22Rv1 (cell line): ENCODE measurements at regions not wholly inside any gene's neighbourhood (a gene's known extent, or its start where the extent isn't known, plus 50 kb on each side); places are given as distances from the start of the nearest gene placed in this dataset.
A peak's percentile ranks its signal among the peaks of the same experiment; 100 is the strongest.

ENCODE experiments used
- H3K27ac ChIP-seq: fragments of 450-650 bp; 2 replicates; pipeline ENCODE4 v1.5.1; 2017
- ZFX ChIP-seq: fragments of 450-650 bp; IDR thresholded peaks from 2 replicates; pipeline ENCODE4 v1.6.1; 2017; ENCODE audit warnings: antibody characterized with exemption, borderline replicate concordance
- TF ChIP-seq, protein P1 (sequence below): fragments of 450-650 bp; IDR thresholded peaks from 2 replicates; pipeline ENCODE4 v1.5.1; 2017; ENCODE audit warnings: mild to moderate bottlenecking

DNA sequence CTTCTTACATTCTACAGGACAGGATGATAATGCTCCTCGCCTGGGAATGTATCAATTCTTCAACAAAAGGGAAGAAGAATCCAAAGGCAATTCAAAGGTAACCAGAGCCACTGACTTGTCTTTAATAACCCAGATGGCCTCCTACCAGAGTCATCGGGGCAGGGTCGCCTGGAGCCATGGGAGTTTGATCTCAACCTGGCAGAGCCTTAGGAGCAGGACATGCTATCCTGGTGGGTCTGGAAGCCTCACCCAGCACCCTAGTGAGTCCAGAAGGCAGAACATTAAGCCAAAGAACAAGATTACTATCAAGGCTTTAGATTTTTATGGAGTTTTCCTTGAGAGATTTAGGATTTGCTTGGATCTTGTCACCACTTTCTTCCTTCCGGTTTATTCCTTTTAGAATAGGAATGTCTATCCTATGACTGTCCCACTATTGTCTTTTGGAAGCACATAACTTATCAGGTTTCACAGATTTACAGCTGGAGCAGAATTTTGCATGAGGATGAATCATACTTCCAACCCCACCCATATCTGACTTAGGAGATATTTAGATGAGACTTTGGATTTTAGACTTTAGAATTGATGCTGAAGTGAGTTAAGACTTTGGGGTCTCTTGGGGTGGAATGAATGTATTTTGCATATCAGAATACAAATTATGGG is 330.3 kb upstream of the GOLIM4 start:
- TF ChIP-seq, protein P1, sequence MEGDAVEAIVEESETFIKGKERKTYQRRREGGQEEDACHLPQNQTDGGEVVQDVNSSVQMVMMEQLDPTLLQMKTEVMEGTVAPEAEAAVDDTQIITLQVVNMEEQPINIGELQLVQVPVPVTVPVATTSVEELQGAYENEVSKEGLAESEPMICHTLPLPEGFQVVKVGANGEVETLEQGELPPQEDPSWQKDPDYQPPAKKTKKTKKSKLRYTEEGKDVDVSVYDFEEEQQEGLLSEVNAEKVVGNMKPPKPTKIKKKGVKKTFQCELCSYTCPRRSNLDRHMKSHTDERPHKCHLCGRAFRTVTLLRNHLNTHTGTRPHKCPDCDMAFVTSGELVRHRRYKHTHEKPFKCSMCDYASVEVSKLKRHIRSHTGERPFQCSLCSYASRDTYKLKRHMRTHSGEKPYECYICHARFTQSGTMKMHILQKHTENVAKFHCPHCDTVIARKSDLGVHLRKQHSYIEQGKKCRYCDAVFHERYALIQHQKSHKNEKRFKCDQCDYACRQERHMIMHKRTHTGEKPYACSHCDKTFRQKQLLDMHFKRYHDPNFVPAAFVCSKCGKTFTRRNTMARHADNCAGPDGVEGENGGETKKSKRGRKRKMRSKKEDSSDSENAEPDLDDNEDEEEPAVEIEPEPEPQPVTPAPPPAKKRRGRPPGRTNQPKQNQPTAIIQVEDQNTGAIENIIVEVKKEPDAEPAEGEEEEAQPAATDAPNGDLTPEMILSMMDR: no peak
- TF ChIP-seq ZFX: no peak
- H3K27ac ChIP-seq: no peak overlapping the region

DNA sequence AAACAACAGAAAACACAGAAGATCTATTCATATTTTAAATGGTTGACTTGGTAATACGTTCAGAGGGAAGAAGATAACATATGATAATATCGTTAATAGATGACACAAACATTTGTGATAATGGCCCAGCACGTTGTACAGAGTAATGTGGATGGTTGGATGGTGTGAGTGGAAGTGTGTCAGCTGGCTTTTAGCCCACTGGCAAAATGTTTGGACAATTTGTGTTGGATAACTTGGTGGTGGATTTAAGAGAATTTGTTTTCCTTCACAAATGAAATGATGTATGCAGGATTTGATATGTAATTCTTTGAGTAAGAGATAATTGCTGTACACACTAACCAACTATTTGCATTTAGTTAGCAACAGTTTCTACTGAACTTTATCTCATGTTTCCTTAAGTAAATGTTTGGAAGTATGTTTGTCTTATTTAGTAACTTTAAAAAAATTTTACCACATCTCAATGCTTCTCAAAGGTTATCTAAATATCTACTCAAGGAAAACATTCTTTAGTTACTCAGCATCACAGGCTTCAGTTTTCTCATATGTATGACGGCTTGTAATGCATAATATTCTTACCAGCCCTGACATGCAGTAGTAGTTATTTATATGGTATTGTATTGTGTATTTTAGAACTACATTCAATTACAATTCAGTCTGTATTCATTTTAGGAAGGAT is 328.5 kb upstream of the GOLIM4 start:
- peak overlapping the region; percentile 37 for H3K27ac ChIP-seq

DNA sequence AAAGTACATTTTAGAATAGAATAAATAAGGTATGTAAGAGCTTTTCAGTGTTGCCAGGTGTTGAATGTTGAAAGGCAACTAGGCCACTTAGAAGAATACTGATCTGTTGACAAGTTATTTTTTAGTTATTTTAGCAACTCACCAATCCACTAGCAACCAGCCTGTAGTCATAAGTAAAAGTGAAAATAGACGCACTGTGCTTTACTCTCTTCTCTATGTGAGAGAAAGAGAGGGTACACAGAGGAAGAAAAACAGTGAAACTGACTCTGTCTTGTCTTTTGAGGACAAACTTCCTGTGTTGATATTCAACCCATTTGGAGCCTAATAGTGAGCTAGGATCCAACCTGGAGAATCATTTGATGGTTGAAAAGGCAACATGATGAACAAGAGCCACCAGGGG is 327.1 kb upstream of the GOLIM4 start:
- TF ChIP-seq, protein P1: no peak
- no peak for TF ChIP-seq ZFX
- H3K27ac ChIP-seq: no peak overlapping the region

More for the DNA sequence above, 328.5 kb upstream of the GOLIM4 start:
- TF ChIP-seq, protein P1: no peak
- no peak for TF ChIP-seq ZFX

DNA sequence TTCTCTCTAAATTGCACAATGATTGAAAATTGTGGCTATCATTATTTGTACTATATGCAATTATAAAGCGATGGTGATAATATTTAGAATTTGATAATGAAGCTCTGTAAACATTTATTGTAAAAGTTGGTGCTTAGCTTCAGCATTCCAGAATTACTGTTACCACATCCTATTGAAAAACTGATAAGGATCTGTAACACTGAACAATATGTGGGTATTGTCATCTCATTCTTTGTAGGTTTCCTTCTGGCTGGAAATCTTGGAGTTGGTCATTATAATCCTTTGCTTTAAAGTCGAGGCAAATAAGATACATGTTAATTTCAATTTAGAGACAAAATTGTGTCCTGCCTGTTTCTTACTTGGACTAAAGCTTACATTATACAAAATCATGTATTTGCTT is 323.4 kb upstream of the GOLIM4 start:
- TF ChIP-seq ZFX: no peak
- TF ChIP-seq, protein P1: no peak
- H3K27ac ChIP-seq: no peak overlapping the region

DNA sequence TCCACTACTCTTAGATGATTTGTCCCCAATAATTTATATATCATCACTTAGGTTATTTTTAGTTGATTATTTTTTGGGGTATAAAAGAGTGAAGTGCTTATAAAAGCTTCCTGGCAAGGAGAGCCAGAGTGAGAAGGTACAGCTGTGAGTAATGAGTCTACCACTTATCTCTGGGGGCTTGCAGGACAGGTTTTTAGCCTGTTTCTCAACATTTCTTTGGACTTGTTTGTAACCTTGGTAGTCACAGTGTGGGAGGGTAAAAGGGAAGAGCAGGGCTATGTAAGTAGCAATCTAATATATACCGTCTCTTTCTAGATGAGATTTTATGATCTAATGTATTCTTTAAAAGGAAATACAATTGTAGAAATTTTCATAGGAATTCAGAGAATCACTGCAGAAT is 321.3 kb upstream of the GOLIM4 start:
- TF ChIP-seq ZFX: no peak
- TF ChIP-seq, protein P1: no peak

DNA sequence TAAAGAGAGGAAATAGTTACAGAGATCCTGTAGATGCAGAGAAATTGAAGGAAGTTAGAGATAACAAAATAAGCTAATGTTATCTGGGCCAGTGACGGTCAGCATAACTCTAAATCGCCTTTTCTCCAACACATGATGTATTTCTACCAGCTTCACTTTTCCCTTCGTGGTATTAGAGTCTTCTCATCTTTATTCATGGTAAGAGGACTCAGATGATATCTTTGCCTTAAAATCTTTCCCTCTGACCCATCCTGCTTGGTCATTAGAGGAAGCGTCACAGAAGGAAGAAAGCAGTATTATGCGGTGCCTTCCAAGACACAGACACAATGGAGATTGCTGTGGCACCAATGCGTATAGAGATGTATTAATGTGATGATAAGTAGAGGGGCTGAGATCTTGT is 320.7 kb upstream of the GOLIM4 start:
- no peak overlapping the region for H3K27ac ChIP-seq
- TF ChIP-seq, protein P1: no peak
- no peak for TF ChIP-seq ZFX

More for the DNA sequence above, 321.3 kb upstream of the GOLIM4 start:
- no peak overlapping the region for H3K27ac ChIP-seq

DNA sequence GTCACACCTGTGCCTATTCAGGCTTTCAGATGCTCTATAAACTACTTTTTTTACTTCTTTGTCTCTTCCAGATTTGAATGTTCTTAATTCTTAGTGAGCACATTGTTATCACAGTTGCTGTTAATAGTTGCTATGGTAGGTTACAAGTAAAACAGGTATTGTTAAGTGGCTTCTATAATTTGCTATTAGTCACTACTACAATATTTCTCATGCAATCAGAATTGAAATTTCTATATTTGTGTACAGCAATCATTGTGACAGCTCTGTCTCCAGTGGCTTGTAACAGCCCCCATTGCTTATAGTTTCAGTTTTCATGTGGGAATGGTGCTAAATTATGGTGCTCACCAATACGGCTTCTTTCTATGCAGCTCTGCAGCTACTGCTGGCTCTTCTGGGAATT is 318.4 kb upstream of the GOLIM4 start:
- TF ChIP-seq, protein P1: no peak
- no peak for TF ChIP-seq ZFX
- H3K27ac ChIP-seq: no peak overlapping the region
